ENCODE measurements at regions not wholly inside any gene's neighbourhood (a gene's known extent, or its start where the extent isn't known, plus 50 kb on each side); places are given as distances from the start of the nearest gene placed in this dataset.

- ATAC-seq (no peak), DNase-seq (ENCODE audit: low spot score) (no peak)
- Histone ChIP-seq H3K4me3 (no peak overlapping the region), H4K20me1 (replicated peaks; ENCODE audit: insufficient read depth) (peaks cover 78% of the 10 kb centered on the region), H3F3A (replicated peaks; ENCODE audit: low read depth) (no peaks in the 10 kb centered on the region), H3K79me2 (replicated peaks; ENCODE audit: insufficient read depth) (peaks cover 98% of the 10 kb centered on the region), H3K27ac (ENCODE audit: low read depth) (no peak overlapping the region), H3K4me1 (ENCODE audit: insufficient read depth) (peaks cover 17% of the 10 kb centered on the region), H3K4me2 (no peak overlapping the region), H2AFZ (no peak overlapping the region), H3K27me3 (ENCODE audit: insufficient read depth) (no peaks in the 10 kb centered on the region), H3K9me2 (ENCODE audit: insufficient read depth) (no peaks in the 10 kb centered on the region), H3K36me3 (ENCODE audit: insufficient read depth) (no peaks in the 10 kb centered on the region)
- no peaks in the 10 kb centered on the region; the same call in 2 of the 3 replicates for H3K9me3 Mint-ChIP-seq
- no peak overlapping the region for H3K27ac Mint-ChIP-seq
- H3K4me1 Mint-ChIP-seq: peaks cover 24% of the 10 kb centered on the region
- H3K4me3 Mint-ChIP-seq: no peak overlapping the region
- H3K36me3 Mint-ChIP-seq (ENCODE audit: low read depth): peaks cover 17% of the 10 kb centered on the region
- TF ChIP-seq ZNF331 (CRISPR knock-in tag; IDR thresholded peaks at IDR 0.05; ENCODE audit: low read depth) (no peak), CREB1 (CRISPR knock-in tag; IDR thresholded peaks at IDR 0.05; ENCODE audit: low read depth) (no peak)
- peaks cover 5% of the 10 kb centered on the region for H3K27me3 Mint-ChIP-seq (ENCODE audit: insufficient read depth, low read depth, poor library complexity)
Measured at GRCh38 chr22:42202048-42202447, 68.4 kb downstream of the TCF20 start.

GRCh38 chr22:42199025-42199424, 68.4 kb upstream of the CYP2D6 start:
- Histone ChIP-seq H3F3A (replicated peaks; ENCODE audit: low read depth) (no peaks in the 10 kb centered on the region), H3K4me1 (ENCODE audit: insufficient read depth) (peaks cover 29% of the 10 kb centered on the region), H3K27ac (ENCODE audit: low read depth) (no peak overlapping the region), H3K4me3 (no peak overlapping the region), H4K20me1 (replicated peaks; ENCODE audit: insufficient read depth) (peaks cover 72% of the 10 kb centered on the region), H3K4me2 (no peak overlapping the region), H2AFZ (no peak overlapping the region), H3K9me2 (ENCODE audit: insufficient read depth) (no peaks in the 10 kb centered on the region), H3K79me2 (replicated peaks; ENCODE audit: insufficient read depth) (peaks cover 98% of the 10 kb centered on the region), H3K27me3 (ENCODE audit: insufficient read depth) (no peaks in the 10 kb centered on the region), H3K36me3 (ENCODE audit: insufficient read depth) (no peaks in the 10 kb centered on the region)
- peaks cover 17% of the 10 kb centered on the region; the same call in 2 of the 3 replicates for H3K36me3 Mint-ChIP-seq (ENCODE audit: low read depth)
- H3K9me3 Mint-ChIP-seq: no peaks in the 10 kb centered on the region; the same call in 2 of the 3 replicates
- no peak overlapping the region for H3K4me3 Mint-ChIP-seq
- peak overlapping the region; percentile 43; the same call in 1 of the 2 replicates for H3K27ac Mint-ChIP-seq
- TF ChIP-seq ZNF462 (CRISPR knock-in tag; IDR thresholded peaks at IDR 0.05) (no peak), REST (IDR thresholded peaks at IDR 0.05; ENCODE audit: unreplicated experiment) (no peak), EZH2 (IDR thresholded peaks at IDR 0.05; ENCODE audit: low read depth, unreplicated experiment) (no peak)
- no peak for DNase-seq (ENCODE audit: low spot score)
- peaks cover 47% of the 10 kb centered on the region for H3K4me1 Mint-ChIP-seq
- no peak for ATAC-seq
- peaks cover 7% of the 10 kb centered on the region for H3K27me3 Mint-ChIP-seq (ENCODE audit: insufficient read depth, low read depth, poor library complexity)
